NOMO-1 treated with DMSO at 0.1 percent for 48 hours (cell line): ENCODE measurements at regions not wholly inside any gene's neighbourhood (a gene's known extent, or its start where the extent isn't known, plus 50 kb on each side); places are given as distances from the start of the nearest gene placed in this dataset.

Experiments
- DNase-seq: peaks from one replicate; lab custom pipeline; 2025; ENCODE audit not compliant: unreplicated experiment; lab: John Stamatoyannopoulos, UW

GRCh38 chr2:18684206-18685038 lies 95.1 kb upstream of the NT5C1B start:
- DNase-seq, result no peak

DNA sequence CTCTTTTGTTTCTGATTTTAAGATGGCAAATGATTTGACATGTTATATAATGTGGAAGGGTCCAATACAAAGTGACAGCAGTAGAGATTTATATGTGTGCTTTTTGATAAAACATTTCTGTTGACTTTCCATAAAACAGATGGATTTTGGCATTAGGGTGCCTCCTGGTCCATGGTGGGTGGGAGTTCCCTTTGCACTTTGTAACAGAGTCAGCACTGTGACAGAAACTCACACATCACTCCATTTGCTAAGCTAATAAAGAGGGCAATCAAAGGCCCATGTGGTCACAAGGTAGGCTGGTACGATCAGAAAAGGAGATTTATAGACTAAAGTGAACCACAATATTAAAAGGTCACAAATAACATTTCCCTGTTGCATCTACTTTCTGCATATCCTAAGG lies 93.3 kb upstream of the NT5C1B start:
- DNase-seq, result no peak

- no peak for DNase-seq
Measured at GRCh38 chr2:18677280-18677679, 87.9 kb upstream of the NT5C1B start.

- no peak for DNase-seq
Measured at GRCh38 chr2:18674309-18674708, 84.9 kb upstream of the NT5C1B start.

DNA sequence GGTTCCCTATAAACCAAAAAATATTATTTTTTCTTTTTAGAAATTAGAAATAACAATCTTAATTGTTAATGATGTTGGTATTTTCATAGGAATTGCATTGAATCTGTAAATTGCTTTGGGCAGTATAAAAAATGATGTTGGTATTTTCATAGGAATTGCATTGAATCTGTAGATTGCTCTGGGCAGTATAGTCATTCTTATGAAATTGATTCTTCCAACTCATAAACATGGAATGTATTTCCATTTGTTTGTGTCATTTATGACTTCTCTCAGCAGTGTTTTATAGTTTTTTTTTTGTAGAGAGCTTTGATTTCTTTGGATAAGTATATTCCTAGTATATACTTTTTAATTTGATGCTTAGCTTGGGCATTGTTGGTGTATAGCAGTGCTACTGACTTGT lies 82.0 kb upstream of the NT5C1B start:
- DNase-seq, result no peak

GRCh38 chr2:18668221-18668620 lies 78.9 kb upstream of the NT5C1B start:
- DNase-seq, result no peak

DNA sequence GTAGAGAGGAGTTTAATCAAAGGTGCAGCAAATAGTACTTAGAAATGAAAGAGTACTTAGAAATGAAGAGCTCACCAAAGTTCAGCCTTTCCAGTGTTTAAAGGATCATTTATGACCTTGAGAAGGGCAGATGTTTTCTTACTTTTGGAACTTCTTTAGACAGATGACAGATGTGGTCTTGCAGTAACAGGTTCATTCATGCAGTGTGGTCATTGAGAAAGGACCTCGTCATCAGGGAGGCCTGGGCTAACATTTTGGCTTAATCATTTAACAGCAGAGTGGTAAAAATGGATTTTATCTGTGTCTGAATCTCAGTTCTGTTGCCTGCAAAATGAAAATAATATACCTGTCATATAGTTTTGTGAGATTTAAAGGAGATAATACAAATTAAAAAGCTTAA lies 75.1 kb upstream of the NT5C1B start:
- DNase-seq, result no peak

- DNase-seq, result no peak
Measured at GRCh38 chr2:18663861-18664260, 74.5 kb upstream of the NT5C1B start.

- DNase-seq, result no peak
Measured at GRCh38 chr2:18662689-18663088, 73.3 kb upstream of the NT5C1B start.

DNA sequence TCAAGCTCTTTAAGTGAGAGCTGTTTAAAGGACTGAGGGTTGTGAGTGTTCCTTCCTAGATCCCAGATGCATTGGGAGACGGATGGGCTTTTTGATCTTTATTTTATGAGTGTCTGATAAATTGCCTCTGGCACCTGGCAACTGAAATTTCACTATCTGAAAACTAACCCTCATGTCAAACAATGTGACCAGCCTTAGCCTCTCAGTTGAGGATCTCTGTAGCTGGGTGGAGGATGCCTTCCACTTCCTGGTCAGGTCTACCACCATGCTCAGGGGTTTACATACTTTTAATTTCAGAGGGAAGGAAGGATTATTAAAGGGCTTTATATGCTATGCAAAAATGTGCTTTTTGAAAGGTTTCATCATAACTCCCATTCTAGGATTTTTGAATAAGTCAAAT lies 70.5 kb upstream of the NT5C1B start:
- DNase-seq, result no peak

- DNase-seq, result no peak
Measured at GRCh38 chr2:18656048-18656447, 66.7 kb upstream of the NT5C1B start.

DNA sequence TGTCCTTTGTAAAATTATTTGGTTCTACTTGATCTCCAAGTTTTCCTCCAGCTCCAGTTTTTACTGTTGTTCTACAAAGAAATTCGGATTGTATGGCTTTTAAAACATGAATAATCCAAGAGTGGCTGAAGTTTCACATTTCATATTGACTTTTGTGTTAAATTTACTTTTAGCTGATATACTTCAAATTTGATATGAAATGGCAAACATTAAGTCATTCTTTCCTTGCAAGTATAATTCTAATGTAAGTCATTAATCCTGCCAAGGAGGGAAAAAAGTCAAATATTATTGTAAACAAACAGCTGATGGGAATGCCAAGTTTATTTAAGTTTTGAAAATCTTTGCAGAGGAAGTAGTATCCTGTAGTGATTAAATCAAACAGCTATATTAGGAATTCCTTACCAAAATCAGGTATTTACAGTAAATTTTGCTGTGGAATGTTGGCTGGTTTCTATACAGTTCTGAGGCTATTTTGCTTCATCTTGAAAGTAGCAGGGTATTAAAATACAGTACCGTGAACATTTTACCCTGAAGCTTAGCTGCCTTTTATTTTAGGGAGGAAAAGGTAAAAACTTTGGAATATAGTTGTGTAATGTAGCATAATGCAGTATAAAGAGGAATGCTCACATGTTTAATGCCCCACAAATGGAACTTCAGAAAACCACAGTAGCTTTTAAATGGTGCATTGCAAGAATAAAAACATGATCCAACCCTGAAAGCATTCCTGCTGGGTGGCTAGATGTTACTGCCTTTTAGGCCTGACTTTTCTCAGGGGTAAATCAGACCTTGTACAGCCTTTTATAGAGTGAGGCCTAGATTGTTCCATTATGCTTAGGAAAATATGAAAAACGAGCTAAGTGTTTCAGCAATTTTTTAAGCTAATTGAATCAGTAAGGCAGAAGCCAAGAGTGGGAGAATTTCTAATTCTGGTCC lies 62.7 kb upstream of the NT5C1B start:
- DNase-seq, result no peak

DNA sequence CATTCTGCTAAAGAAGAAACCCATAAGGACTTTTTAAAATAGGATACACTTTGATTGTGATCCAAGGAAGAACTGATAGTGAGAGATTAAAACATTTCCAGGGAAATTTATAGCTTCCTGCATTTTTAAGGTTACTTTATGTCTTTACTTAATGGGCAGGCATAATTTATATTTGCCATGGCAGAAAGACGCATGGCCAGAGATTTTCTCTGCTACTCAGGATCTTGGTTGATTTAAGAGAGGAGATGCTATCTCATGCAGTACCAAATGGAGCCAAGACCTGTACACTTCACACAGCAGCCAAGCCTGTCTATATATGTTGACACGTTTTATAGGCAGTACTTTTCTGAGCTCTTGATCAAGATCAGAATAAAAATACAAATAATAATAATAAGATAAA lies 60.9 kb upstream of the NT5C1B start:
- no peak for DNase-seq

GRCh38 chr2:18649502-18650135 lies 60.2 kb upstream of the NT5C1B start:
- no peak for DNase-seq

- DNase-seq, result no peak
Measured at GRCh38 chr2:18648161-18648560, 58.8 kb upstream of the NT5C1B start.

- no peak for DNase-seq
Measured at GRCh38 chr2:18647731-18648130, 58.4 kb upstream of the NT5C1B start.

DNA sequence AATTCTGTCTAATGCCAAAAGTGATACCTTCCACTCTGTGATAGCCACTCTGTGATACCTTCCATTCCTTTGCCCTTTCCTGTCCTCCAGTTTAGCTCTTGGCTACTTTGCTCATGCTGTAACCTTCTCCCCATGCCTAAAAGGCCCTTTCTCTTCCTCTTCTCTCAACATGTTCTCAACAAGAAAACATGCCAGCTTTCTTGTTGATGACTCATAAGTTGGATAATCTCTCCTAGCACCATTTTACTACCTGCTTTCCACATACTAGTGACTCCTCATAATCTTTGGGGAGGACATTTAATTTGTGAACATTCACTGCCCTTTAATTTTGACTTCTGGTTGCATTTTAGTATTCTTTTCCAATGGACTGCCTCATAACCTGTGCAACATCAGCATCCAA lies 55.9 kb upstream of the NT5C1B start:
- no peak for DNase-seq

- no peak for DNase-seq
Measured at GRCh38 chr2:18644115-18644462, 54.7 kb upstream of the NT5C1B start.

DNA sequence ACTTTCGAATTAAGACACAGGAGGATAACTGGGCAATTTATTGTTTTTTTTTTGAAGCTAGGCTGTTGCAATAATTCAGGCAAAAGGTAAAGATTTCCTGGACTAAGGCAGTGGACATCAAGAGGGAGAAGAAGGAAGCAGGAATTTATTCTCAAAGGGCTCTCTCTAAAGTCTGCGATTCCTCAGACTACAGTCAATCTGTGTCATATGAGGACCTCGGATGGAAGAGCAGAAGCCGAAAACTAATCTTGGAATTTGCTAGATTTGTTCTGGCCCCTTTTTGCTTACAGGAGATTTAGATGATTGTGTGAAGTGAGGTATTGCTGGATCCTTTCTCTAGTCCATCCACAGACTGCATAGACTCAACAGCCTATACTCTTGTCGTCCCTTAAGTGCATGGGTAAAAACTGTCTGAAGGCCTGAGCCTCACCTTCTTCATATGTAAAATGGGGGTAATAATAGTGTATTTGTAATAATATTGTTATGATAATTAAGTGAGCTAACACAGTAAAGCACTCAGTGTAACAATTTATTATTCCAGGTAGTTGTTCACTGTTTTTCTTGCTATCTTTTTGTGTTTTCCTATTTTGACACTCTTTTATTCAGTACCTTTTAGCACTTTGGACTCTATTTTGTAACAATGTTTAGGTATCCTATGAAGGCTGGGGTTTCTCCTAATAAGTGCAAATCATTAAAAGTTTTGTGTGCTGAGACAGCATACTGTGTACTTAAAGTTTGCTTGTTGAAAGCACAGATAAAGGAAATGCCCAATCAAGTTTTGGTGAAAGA lies 54.2 kb upstream of the NT5C1B start:
- DNase-seq, result no peak

DNA sequence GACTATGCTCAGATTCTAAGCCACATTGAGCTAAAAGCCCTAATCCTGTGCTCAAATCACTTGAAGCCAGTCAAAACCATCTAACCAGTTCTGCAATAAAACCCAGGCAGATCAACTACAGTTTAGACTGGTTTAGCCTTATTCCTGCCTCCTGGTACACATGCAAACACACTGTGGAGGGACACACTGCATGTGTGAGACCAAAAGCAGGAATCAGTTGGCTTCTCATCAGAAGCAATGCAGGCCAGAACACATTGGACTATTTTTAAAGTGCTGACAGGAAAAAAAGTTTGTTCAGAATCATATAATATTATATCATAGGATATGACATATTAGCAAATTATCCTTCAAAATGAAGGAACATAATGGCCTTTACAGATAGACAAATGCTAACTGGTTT lies 52.5 kb upstream of the NT5C1B start:
- DNase-seq, result no peak
